Endometrium (tissue), 2 donors: ENCODE measurements at regions not wholly inside any gene's neighbourhood (a gene's known extent, or its start where the extent isn't known, plus 50 kb on each side); places are given as distances from the start of the nearest gene placed in this dataset.

Experiments used
- FAIRE-seq: peaks from 2 replicates; lab custom pipeline; 2012; peaks lifted over from hg19 to GRCh38; lab: Jason Lieb, UNC
- donor health status: control.
- donor health status: control.

DNA sequence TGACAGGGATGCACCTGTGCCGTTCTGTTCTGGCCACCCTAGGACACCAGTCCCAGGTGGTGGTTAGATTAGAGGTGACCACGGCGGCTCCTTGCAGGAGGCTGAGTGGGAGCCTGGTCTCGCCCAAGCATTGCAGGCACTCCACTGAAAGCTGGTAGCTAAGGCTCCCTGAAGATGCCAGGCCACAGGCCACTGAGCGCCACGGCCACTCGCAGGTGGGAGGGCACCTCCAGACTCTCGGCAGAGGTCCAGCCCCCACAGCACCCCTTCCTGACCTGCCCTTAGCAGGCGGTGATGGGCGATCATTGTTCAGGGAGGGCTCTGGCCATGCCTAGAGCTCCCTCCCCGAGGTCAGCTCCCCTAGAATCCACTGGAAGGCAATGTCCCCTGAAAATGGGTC, 1270.2 kb downstream of the BRD1 start:
- no peak for FAIRE-seq

DNA sequence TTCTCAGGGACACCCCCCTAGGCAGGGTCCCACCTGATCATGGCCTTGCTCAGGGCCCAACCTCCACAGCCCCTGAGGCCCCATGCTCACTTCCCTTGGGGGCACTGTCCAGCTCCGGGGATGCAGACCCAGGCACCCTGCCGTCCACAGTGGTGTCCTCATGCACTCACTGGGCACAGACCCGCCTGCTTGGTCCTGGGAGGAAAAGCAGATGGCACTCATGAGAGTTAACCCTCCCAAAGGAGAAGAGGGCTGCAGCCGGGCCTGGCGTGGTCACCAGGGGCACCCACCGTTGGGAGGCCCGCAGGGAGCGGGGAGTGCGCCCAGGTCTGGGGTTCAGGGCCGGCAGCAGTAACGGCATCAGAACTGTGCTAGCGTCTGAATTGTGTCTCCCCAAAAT, 1270.9 kb downstream of the BRD1 start:
- FAIRE-seq: no peak

DNA sequence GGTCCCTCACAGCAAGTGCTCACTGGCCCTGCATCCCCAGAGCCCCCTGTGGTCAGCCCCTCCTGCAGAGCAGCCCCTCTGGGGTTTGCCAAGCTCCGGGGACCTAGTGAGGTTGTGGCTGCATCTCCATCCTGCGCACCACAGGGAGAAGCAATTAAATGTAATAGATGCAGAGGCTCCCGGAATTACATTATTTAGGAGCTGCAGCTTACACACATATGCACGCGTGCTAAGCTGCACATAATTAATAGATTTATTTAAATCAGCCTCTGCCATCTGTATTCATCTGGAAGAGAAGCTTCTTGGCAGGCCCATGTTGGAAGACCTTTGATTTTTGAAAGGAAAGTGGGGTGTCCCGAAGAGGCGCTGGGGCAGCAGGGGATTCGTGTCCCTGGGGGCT, 1271.5 kb downstream of the BRD1 start:
- FAIRE-seq: no peak

DNA sequence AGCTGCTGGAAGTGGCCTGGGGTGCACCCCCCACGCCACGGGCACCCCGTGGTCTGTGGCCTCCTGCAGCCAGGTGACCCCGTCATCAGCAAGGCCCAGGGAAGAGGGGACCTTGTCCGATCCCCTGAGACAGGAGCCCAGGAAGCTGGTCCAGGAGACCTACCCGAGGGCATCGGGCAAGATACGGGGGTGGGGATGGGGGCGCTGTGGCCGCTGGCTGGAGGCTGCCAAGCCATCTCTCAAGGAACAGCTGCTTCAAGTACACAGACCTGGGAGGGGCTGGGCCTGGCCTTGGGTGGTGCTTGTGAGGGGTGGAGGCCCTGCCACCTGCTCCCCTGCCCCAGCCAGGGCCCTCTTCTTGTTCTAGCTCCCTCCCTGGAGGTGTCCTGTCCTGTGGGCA, 1272.1 kb downstream of the BRD1 start:
- no peak for FAIRE-seq

DNA sequence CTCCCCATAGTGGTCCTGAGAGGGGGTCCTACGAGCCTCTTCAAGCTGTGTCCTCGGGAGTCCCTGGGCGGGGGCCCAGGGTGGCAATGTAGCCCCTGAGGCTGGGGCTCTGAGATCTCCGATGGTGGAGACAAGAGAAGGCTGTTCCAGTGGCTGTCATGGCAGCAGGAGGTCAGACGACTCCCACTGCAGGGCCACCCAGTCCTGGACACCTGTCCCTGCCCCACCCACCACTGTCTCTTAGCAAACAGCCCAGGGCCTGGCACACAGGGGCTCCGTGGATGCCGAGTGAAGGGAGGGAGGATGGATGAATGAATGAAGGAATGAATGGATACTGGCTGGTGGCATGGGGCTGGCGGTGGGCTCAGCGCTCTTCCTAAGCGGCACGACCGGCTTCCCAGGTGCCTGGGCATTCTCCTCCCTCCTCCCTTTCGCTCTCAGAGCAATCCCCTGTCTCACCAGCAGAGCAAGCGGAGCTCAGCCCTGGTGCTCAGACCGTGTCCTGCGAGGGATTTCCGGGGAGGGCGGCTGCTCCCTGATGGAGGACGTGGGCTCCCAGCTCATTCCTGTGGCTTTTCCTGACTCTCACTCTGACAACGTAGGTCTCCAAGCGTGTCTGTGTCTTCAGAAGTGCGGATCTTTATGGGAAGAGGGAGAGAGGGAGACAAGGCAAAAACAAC, 1272.6 kb downstream of the BRD1 start:
- FAIRE-seq: no peak

DNA sequence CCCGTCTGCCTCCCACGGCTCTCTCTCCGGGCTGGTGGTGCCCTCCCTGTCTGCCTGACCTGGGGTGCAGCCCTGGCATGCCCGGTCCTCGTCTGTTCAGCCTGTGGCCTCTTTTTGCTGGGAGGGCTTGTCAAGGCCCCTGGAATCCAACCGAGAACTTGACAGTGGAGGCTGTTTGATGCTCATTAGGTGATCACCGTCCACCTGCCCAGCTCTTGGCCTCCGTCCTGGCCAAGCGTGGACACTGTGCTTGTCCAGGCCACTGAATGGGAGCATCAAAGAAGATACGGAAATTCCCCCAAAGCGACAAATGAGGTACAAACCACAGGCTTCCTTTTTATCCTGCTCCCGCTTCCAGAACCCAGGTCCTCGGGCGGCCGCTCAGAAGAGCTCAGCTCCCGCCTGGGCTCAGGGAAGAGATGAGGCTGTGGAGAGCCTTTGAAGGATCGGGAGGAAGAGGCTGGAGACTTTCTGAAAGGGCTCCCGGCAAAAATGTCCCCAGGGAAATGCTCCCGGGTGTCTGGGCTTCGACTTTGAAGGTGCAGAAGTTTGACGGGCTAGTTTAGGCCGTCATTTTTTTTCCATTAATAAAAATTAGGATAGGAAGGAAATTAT, 1273.9 kb downstream of the BRD1 start:
- no peak for FAIRE-seq

DNA sequence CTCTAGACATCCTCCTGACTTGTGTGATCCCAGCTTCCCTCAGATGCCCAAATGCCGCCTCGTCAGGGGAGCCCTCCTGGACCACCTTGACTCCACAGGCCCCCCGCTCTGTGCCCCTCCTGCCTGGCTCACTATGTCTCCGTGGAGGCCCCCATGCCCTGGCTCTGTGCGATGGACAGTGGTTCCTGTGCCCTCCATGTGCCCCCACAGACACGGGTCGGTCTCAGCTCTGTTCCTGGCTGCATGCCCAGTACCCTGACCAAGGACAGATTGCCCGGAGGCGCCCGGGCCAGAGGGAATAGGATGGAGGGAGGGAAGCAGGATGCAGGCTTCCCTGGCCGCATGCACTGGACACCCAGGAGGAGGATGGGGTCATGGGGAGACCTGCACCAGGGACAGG, 1274.6 kb downstream of the BRD1 start:
- FAIRE-seq: no peak

DNA sequence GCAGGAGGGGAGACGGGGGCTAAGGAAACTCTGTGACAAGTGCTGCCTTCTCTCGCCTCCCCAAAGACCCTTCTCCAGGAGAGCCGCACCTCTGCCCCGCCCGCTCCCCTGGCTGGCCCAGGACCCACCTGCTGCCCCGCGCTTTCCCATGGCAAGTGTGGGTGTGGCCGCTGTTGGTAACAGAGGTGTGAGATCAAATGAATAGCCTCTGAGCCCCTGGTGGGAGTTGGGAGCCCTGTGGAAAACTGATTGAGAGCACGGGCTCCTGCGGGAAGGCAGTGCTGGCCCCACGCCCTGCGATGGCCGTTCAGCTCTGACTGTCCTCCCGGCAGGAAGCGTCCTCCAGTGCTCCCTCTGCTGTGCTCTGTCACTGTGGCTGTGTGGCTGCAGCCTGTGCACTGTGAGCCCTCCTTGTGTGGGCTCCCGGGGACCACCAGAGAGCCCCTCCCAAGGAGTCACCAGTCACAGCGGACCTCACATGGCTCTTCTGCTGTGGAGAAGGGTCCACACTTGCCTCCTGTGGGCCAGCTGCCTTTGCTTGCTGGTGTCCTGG, 1275.9 kb downstream of the BRD1 start:
- no peak for FAIRE-seq

DNA sequence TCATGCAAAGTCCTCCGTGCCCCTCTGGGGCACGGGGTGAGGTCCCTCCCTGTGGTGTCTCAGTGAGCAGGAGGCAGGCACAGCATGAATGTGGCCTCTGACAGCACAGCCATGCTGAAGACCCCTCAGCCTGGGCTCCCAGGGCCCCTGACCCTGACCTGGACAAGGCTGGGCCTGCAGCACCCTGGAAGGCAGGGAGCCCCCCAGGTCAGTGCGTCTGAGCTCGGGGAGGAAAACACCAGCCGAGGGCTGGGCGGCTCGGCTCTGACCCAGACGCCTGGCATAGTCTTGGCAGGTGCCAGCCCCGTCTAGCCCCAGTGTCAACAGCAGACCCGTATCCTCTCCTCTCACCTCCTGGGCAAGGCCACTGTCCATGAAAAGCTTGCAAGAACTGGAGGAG, 1276.6 kb downstream of the BRD1 start:
- no peak for FAIRE-seq

DNA sequence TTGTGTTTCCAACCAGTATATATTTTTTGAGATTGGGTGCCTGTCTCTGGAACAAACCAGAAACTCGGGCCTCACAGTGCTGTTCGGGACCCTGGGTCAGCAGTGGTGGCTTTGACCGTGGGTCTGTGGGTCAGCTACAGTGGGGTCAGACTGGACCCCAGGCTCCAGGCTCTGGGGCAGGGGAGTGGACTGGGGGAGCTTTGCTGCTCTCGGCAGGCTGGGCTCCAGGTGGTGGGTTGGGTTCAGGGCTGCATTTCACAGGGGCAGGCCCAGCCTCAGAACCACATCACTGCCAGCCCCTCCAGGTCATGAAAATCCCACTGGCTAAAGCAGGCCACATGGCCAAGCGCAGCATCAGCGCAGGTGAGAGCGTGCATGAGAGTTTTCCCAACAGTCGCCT, 1279.3 kb downstream of the BRD1 start:
- FAIRE-seq: no peak

DNA sequence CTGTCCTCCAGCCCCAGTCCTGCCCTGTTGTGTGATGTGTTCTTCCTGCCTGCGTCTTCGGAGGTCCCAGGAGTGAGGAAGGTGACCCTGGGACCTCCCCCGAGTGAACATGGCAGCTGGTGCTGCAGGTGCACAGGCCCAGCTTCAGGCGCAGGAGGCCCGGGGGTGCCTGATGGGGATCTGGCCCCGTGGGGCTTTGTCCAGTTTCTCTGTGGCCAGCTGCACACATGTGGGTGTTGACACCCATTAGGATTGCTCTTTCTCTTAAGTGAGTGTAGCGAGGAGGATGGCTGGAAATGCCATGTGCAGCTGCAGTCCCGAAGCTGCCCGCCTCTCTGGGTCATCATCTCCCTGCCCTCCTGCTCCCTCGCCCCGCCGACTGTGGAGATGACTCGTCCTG, 1279.7 kb downstream of the BRD1 start:
- FAIRE-seq: no peak

DNA sequence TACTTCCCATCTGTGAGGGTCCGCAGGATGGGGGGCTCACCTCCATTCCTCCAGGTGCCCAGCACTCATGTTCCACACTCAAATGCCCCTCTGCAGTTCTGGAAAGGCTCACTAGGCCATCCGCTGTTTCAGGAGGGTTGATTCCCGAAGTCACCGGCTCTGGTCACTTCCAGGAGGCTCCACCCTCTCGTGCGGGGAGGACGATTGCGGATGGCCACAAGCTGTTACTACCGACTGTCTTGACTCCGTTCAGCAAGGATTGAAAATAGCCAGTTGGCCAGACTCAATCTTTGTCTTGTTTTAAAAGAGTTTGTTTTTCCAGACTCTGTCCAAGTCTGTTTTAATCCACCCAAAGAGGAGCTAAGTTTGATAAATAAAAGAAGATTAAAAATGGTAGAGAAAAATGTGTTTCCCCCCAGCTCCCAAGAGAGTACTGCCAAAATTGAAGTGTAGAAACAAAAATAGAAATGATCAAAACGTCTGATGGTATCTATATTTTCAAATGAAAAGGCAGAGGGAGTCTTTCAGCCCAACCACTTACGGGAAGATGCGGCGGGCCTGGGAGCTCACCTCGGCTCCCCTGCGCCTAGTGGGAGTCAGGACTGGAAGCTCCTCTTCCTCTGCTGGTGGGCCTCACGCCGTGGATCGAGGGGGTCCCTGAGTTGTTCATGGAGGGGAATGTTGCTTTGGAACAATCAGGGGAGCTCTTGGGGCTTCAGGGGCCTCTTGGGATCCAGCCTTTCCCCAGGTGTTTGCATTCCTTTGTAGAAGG, 1280.8 kb downstream of the BRD1 start:
- FAIRE-seq: no peak

DNA sequence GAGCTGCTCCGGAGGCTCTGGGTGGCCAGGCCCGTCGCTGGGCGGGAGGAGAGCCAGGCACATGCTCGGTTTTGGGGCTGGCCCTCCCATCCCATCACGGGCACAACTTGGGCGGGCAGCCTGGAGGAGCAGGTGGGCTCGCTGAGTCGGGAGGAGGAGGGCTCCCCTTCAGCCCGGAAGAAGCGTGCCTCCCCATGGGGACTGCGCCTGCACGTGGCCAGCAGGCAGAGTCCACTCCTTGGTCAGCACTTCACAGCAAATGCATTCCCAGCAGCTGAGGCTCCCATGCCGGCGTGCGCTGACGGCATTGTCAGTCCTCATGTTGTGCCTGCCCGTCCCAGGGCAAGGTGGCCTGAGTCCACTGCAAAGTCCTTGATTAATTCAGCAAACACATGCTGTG, 1281.7 kb downstream of the BRD1 start:
- no peak for FAIRE-seq

DNA sequence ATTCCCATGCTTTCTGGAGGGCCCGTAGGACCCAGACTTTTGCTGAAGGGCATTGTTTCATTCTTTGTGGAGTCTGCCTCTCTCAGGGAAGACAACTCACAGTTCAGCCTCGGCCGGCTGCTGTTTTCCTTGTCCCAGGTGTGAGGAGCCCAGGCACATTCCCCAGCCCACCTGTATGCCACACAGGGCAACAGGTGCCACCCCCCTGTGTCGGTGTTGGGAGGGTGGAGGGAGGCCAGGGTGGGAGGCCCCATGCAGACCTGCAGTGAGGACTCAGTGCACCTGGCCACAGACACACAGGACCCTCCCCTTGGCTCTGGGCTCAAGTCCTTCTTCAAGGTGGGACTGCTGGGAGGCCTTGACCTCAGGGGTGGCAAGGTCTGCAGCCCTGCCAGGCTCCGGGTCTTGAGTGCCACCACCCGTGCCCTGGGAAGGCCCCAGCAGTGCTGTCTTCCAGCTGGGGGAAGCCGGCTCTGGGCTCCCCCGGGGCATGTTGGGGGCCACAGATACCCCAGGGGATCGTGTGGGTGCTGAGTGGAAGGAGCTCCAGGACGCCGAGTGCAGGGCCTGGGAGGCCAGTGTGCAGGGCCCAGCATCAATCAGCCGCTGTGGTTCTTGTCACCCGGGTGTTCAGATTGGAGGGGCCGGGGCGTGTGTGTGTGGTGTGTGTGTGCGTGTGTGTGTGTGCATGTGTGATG, 1286.1 kb downstream of the BRD1 start:
- FAIRE-seq: no peak

DNA sequence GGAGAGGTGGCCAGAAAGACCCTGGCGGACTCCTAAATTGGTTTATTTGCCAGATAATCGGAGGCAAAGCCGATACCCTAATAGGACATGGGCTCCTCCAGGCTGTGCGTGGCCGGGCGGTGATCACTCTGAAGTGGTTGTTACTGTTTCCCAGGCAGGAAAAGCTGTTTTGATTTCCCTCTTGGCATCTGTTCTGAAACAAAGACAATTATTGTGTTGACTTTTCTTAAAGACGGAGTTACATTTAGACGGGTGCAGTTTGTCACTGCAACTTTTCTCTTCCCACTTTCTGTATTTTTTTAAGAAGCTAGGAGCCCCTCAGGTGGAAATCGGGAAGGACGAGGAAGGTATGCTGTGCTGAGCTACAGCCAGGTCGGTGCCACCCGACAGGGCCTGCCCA, 1288.4 kb downstream of the BRD1 start:
- FAIRE-seq: no peak

DNA sequence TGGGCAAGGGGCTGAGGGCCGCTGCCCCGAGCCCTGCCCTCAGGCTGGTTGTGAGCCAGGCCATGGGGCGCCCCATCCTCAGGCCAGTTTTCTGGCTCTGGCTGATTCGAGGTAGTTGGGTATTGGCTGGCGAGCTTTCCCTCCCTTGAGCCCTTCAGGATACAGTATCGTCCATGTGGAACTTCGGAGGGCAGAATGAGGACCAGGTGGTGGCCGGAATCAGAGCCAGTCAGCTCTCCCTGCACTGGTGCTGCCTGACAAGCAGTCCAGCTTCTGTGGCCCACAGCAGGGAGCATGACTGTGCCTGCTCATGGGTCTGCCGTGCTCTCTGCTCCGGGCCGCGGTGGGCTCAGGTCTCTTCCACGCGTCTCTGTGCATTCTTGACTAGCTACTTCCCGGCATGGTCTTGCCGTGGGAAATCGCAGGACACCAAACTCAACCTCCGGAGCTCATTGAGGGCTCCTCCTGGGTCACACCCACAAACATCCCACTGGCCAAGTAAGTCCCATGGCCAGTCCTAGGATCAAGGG, 1289.3 kb downstream of the BRD1 start:
- FAIRE-seq: no peak

DNA sequence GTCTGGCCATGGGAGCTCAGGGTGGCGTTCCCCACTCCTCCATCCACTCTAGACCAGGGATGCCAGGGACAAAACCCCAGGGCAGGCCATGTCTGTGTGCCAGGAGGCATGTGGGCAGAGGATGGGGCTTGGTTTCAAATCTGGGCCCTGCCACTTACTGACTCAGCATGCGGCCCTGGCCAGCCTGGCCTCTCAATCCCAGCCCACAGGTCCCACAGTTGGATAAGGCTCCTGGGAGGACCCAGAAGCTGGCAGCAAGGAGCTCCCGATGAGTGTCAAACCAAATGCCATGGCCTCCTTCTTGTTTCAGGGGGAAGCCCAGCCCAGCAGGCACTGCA, 1290.4 kb downstream of the BRD1 start:
- no peak for FAIRE-seq

DNA sequence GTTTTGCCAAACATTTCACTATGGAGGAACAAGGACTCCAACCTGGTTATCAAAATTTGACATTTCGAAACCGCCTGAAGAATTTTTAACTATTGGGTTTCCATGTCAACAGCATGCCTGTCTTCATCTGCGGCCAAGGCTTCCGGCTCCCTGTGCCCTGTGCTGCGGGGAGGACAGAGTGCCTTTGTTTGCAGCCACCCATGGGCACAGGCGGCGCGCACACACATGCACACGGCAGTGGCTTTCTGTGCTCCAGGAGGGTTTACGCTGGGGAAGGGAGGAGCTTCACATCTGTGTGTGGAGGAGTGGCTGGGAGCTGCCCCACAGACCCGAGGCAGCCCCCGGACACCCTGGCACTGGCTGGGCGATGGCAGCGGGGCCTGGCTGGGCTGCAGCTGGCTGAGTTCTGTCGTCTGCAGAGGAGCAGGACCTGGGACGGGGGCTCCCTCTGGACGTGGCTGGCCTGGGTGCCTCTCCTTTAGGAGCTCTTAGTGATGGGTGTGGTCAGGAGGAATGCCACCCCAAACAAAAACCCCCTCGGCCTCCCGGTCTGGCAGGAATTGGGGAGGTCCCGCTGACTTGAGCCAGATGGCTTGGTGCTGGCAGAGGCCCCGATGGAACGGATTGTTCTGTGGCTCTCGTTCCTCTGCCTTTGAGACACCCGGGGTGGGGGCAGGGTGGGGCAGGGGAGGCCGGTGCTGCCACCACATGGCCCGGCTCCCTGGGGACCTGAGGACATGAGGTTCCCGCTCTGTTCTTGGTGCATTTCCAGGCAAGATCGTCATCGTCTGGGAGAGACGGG, 1290.9 kb downstream of the BRD1 start:
- FAIRE-seq: no peak

DNA sequence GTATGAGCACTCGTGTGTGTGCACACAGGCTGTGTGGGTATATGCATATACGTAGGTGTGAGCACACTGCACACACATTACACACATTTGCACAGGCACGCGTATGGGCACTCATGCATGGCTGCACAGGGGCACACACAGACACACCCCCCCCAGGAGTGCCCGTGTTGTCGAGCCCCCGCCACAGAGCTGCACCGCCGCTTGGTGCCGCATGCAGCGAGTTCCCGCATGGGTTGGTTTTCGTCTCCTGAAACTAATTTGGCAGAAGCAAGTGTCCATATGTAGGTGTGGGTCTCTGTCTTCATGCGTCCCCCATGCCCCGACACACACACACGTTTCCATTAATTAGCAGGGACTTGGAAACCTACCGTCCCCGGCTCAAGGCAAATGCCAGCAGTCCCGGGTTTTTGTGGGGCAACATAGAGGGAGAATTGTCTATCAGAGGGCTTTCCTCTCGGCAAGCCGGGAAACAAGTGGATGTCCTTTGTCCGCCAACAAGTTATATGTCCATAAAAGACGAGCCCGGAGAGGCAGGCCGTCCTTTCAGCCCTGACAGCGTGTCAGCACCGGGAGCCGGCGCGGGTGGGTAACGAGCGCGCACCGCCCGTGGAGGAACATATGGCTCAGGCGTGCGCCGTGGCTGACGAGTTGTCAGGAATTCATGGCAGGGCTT, 1291.7 kb downstream of the BRD1 start:
- FAIRE-seq: no peak

DNA sequence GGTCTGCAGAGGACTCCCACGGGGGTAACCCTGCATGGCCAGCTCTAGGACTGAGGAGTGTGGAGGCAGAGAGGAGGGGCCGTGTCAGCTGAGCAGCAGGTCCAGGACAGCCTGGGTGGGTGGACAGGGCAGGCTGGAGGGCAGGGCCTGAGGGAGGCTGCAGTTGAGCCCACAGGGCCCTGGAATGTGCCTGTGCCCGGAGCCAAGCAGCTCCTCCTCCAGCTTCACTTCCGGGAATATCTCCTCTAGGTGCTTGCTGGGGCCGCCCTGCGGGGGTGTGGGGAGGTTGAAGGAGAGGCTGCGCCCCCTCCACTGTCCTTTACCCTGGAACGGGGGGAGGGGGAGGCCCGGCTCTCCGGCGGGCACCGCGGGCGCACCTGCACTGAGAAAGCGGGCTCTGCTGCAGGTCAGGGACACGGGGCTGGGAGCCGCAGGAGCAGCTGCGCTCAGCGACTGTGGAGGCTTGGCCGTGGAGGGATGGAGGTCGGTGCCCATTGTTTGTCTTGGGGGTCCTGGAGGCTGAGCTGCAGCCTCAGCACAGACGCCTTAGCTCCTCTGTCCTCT, 1293.2 kb downstream of the BRD1 start:
- no peak for FAIRE-seq

DNA sequence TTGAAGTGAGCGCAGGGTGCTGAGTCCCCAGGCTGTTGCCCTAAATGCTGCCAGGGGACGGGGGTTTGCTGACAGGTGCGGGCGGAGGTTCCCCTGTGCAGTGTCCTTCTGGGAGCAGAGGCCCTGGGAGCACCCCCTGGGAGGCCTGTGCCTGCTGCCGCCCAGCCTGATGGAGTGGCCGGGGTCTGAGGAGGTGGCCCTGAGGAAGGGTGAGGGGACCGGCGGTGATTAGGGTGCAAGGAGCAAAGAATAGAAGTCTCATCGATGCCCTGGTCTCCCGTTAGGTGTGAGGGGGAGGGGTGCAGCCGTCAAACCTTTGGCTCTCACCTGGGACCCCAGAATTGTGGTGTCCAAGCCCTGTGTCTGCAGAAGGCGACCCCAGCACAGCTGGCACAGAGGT, 1294.7 kb downstream of the BRD1 start:
- no peak for FAIRE-seq
